Renal pelvis (tissue), 1 donor: ENCODE measurements at regions not wholly inside any gene's neighbourhood (a gene's known extent, or its start where the extent isn't known, plus 50 kb on each side); places are given as distances from the start of the nearest gene placed in this dataset.
"Not testable (repeated sequence)": the region's sequence is repeated elsewhere in the genome, so short reads cannot be mapped to it uniquely, and the experiment has no call there.

Experiments used
- DNase-seq: peaks from one replicate; pipeline ENCODE4 v3.0.0-alpha.2; 2013

DNA sequence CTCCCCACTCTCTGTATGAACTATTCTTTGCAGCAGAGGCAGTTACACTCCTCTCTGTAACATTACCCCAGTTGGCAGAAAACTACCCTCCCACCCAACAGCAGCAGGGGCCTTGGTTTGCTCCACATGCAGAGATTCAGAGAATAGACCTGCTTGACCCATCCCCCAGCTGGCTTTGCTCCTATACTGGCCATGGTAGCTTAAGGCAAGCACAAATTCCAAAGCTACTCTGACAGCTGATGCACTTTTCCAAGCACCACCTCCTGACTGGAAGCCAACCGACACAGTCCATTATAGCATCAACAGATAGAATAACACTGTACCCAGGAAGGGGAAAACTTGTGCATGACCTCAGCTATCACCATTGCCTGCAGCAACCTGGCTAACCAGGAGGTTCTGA lies 846.5 kb upstream of the NCAM2 start:
- no peak for DNase-seq

DNA sequence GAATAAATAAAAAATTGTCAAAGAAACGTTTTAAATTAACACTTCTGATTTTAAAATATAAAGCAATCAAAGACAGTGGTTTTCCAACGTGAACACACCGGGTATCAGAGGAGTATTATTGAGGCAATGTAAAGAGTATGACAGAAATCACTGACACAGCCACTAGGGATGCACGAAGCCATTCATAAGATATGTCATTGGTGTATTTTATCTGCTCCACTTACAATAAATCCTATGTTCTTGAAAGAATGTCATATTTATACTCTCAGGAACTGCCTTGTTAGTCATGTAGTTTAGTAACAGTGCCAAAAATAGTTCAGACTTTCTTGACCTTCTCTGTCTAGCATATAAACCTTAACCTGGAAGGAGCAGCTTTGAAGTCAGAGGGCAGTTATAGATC lies 835.0 kb upstream of the NCAM2 start:
- no peak for DNase-seq

DNA sequence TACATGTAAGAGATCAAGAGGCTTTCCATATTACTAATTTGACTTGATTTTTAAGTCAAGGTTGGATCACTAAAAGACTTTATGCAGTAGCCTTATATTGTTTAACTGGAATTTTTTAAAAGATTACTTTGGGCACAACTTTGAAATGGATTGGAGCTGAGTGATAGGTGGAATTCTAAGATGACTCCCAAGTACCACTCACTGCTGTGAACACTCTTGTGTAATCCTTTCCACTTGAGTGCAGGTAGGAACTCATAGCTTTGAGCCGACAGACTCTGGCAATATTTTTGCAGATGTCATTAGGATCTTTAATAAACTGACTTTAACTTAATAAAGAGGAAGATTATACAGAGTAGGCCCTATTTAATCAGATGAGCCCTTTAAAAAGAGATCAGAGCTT lies 831.1 kb upstream of the NCAM2 start:
- no peak for DNase-seq

DNA sequence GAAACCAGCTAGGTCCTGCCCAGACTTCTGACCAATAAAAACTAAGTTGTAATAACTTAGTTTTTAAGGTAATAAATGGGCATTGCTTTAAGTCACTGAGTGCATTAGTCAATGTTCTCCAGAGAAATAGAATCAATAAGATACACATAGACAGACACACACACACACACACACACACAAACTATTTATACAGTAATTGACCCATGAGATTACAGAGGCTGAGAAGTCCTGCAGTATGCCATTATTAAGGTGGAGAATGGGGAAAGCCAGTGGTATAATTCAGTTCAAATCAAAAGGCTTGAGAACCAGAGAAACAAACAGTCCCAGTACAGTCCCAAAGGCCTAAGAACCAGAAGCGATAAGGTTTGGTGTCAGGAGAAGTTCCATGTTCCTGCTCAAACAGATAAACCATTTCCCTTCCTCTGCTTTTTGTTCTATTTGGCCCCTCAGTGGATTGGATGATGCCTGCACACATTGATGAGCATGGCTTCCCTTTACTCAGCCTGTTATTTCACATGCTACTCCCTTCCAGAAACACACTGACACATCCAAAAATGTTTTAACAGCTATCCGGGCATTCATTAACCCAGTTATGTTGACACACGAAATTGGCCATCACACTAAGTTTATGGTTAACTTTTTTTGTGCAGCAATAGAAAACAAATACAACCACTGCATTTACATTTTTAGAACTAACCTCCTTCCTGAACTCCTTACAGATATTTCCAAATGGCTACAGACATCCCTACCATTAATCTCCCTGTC lies 828.2 kb upstream of the NCAM2 start:
- DNase-seq, result no peak

DNA sequence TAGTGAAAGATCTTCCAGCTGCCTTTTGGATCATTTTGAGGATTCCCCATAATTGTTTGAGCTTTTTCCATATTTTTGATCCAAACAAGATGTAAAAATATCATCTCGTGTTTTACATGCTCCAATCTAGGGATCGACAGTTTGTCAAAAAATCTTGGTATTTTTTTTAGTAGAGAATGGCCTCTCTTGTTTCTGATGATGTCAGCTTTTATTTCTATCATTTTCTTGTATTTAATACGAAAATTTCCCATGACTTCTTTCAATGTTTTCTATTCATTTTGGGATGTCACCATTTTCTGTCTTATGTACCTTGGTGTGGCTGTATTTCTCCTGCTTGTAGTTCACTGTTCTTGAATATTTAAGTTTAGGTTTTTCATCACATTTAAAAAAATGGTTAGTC lies 812.0 kb upstream of the NCAM2 start:
- DNase-seq, result no peak

DNA sequence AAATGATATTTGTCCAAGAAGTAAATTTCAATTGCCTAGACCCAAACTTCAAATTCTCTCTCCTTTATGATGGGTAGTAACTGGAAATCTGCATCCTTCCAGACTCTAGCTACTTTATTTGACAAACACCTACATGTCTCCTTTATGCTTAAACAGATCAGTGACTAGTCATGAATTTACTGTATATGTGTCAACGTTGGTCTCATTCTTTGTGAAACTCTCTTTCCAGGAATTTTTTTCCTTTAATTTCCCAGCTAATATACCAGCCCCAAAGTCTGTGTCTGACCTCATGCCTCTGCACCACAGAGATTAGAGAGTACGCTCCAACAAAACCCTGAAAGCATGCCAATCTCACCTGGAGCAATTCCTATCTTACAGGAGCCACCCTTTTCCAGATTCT lies 811.2 kb upstream of the NCAM2 start:
- DNase-seq, result no peak

DNA sequence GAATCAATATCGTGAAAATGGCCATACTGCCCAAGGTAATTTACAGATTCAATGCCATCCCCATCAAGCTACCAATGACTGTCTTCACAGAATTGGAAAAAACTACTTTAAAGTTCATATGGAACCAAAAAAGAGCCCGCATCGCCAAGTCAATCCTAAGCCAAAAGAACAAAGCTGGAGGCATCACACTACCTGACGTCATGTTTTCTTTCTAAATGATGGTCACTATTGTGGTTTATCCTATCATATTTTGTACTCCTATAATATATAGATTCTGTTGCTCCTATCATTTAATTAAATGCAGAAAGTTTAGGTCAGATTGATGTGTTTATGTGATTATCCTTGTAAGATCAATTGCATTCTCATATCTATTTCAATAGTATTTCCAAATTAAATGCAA lies 796.9 kb upstream of the NCAM2 start:
- not testable (repeated sequence) for DNase-seq

DNA sequence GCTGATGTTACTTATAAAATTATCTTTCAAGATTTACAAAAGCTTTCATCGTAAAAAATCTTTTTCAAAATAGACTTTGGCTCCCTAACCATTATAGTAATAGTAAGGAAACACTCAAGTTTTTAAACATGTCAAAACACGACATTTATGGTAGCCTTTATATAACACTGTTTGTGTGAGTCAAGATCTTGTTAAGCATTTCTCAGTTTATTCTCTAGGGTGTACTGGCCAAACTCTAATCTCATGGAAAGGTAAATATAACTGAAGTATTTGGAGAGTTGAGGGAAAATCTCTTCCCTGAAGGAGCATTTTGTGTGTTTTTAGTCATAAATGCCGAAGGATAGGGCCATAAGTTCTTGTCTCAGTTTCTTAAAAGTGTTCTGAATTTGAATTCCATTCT lies 790.9 kb upstream of the NCAM2 start:
- no peak for DNase-seq

DNA sequence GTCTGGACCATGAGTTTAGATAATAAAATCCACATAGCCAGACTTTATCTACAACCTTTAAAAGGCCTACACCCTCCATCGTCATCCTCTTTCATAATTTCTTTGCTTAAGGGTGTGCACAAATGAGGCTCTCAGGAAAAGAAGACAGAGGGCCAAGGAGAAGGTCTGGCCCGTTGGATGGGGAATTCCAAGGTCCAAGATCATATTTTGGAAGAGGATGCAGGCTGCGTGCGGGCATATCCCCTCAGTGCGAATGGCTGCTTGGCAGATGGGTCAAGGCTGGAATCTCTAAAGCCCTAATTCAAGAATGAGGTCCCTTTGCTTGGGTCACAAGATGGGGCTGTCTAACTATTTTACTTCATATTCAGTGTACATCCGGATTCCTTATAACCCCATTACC lies 782.2 kb upstream of the NCAM2 start:
- DNase-seq, result no peak

DNA sequence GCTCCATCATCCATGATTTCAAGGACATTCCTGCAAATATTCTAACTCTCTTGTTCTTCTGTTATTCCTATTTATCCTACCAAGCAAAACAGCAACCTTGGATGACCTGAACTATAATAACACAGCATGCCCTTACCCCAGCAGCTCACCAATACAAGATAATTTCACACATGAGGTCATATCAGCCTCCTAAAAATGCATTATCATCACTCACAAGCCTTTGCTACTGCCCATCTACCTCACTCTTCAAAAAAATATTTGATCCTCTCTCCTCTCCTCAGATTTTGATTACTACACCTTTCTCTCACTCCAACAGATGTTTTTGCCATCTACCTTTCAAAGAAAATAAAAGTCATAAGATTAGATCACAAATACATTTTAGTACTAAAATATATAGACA lies 777.6 kb upstream of the NCAM2 start:
- no peak for DNase-seq

DNA sequence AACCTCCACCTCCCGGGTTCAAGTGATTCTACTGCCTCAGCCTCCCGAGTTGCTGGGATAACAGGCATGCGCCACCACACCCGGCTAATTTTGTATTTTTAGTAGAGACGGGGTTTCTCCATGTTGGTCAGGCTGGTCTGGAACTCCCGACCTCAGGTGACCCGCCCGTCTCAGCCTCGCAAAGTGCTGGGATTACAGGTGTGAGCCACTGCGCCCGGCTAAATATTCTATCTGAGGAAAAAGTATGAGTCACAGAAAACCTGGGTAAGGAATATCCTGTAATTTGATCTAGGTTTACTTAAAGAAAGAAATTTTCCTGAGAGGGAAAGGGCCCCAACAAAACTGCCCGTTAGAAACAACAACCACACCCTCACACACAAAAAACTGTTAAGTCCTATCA lies 776.2 kb upstream of the NCAM2 start:
- not testable (repeated sequence) for DNase-seq

DNA sequence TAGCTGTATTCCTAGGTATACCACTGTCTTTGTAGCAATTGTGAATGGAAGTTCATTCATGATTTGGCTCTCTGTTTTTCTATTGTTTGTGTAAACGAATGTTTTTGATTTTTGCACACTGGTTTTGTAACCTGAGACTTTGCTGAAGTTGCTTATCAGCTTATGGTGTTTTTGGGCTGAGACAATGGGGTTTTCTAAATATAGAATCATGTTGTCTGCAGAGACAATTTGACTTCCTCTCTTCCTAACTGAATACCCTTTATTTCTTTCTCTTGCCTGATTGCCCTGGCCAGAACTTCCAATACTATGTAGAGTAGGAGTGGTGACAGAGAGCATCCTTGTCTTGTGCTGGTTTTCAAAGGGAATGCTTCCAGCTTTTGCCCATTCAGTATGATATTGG lies 761.6 kb upstream of the NCAM2 start:
- DNase-seq, result not testable (repeated sequence)

DNA sequence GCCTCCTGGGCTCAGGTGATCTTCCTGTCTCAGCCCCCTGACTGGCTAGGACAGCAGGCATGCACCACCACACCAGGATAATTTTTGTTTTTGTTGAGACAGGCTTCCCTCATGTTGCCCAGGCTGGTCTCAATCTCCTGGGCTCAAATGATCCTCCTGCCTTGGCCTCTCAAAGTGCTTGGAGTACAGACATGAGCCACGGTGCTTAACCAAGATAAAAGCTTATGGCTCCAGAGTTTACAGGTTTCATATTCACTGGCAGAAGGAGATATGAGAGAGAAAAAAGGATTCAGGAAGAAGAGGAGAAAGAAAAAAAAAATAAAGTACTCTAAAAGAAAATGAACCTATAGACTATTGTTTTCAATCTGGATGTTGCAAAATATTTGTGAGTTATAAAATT lies 748.8 kb upstream of the NCAM2 start:
- no peak for DNase-seq

DNA sequence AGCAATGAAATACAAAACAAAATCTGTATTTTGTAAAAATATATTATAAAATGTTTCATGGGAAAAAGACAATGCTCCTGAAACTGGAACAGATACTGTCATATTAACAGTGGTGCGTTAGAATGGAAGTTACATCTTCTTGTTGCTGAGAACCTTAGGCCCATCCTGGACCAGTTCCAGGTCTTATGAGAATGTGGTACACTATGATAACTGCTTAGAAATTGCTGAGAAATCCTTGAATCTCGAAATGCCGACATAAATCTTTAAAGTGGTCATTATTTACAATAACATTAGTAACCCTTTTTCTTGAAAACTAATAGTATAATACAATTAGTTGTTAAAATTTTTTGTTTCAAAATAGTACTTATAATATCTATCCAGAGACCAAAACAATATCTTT lies 747.9 kb upstream of the NCAM2 start:
- no peak for DNase-seq

DNA sequence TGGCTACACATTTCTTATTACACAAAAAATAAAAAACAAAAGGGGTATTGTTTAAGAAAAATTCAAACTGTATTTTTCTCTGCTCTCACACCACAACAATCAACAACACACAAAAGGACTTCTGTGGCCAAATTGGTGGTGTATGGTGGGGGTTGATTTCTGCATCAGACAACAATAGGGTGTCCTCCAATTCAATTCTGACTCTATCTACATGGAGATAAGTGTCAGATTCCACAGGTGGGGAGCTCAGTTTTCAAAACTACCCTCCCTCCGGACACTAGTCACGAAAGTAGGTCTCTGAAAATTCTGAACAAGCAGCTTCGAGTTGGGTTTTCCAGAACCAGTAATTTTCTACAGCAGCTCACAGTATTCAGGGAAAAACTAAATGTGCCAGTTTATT lies 744.9 kb upstream of the NCAM2 start:
- no peak for DNase-seq

DNA sequence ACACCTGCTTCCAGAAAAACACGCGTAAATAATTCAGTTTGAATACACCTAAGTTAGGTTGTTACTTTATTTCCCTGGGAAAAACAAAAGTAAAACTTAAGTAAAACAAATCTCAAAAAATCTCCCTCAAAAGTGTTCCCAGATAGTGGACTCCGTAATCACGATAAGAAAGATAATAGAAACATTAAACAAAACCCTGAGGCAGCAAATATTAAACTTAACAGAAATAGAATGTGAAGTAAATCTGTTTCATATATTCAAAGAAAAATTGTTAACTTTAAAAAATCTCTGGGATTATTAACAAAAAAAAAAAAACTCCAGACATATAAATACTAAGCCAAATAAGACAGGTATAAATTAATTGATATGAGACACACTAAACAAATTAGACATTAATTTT lies 743.2 kb upstream of the NCAM2 start:
- no peak for DNase-seq

DNA sequence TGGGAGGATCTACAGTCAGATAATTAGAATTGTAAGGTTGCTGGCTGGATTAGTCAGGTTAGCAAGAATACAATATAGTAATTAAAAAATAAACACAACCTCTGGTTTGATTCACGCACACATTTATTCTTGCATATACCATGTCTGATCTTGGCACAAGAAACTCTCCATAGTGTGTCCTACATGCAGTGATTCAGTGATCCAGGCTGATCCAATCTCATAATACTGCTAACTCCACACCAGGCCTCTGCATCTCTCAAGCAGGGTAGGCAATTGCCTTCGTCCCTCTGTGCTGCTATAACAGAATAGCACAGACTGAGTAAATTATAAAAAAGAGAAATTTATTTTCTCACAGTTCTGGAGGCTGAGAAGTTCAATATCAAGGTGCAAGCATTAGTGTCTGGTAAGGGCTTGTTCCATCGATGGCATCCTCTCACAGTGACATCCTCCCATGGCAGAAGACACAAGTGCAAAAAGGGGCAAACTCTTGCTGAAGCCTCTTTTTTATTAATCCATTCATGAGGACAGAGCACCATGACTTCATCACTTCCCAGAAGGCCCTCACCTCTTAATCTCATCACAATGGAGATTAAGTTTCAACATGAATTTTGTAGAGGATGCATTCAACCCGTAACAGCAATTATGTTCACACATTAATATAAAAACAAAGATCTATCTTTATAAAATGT lies 741.0 kb upstream of the NCAM2 start:
- no peak for DNase-seq

DNA sequence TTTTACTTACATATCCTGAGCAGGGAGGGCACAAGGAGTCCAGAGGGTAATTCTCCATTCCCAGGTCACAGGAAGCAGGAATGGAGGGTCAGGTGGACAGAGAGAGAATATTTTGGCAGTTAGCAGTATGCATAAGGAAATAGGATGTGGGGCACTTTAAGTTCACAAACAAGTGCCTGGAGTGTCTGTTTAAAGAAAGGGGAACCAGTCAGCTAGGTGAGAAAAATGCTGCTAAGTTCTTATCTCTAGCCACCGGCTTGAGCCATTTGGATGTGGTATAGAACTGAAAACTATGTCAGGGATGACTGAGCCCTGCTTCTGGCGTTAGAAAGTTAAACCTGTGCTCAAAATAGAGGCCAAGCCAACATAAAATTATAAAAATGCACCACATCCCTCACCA lies 739.7 kb upstream of the NCAM2 start:
- DNase-seq, result no peak

DNA sequence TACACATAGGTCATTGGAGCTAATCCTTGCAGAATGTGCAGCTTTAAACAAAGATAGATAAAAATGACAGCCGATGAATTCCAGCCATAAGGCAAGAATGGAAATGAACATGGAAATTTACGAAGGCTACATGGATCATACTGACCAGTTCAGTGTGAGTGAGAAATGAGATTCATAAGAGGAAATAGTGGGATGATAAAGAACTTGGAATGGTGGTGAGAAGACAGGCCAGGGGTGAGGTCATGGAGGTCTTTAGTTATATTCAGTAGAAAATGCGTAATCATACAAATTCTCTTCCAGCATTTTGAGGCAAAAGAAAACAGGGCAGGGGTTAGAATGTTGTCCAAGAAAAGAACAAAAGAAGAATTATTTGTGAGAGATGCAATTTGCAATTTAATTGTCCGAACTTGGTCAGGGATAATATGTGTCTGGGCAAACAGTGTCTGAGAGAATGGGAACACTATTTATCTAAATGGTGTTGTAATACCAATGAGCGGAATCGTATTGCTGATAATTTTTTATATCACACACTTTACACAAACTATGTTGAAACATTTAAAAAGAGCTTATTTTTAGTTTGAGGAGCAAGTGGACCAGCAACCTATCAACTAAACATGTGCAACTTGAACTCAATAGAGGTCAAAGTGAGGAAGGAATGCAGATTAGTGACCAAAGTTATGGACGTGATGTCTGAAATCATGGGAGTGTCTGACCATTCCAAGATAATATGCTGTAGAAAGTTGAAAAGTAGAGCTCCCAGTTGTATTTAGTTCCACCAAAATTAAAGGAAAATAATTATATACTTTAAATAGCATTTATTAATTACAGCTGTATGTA lies 739.0 kb upstream of the NCAM2 start:
- DNase-seq, result no peak

DNA sequence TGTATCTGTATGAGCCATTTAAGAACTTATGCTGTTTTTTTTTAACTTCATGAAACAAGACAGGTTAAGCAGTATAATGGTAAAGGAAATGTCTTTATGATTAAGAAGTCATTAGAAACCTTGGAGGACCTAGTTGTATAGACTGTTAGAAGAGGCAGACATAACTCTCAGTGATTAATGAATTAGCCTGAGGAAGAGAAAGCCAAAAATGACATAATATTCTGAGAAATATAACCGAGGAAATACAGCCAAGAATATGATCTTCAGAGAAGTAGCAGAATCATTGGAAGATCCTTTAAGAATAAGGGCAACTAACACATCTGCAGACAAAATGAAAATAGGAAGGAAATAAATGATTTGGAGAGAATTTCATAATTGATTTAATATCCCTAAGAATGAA lies 738.1 kb upstream of the NCAM2 start:
- DNase-seq, result no peak

DNA sequence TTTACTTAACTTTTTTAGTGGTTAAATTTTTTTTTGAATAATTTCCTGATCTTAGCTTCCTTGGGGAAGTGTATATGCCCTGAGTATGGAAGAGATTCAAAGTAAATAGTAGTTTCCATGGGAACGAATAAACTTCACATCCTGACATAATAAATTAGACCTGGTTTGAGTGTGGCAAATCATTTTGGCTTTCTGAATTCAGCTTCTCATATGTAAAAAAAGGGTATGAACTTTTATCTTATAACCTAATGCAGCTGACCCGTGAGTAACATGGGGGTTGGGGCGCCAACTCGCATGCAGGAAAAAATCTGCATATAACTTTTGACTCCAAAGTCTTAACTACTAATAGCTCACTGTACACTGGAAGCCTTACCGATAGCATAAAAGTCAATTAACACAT lies 736.8 kb upstream of the NCAM2 start:
- DNase-seq, result no peak

DNA sequence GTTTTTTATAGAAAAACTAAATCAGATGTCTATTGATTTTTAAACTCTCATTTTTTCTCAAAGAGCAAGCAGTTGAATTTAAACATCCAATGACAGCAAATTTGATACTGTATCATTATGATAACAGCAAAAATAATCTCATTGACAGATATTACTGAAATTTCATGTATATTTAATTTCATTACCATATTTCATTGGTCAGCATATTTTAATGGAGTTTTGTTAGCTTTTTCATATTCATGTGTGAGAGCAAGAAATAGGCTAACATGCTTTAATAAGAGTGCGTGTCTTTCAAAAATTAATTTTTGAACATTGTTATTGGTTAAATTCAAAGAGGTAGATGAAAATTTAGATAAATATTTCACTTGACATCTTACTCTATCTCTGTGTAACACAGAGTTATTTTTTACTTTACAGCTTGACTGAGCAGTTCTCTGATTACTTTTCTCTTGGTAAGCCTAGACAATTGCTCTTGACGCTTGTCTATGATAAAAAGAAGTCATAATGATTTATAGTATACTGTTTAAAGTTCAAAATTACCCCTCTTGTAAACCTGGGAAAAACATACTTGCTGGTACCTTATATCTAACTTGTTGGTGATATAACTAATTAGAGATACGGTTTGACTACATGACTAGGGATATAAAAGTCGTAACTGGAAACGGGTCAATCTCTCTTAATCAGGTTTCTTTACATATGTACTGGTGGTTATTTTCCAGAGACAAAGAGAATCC lies 732.3 kb upstream of the NCAM2 start:
- no peak for DNase-seq

DNA sequence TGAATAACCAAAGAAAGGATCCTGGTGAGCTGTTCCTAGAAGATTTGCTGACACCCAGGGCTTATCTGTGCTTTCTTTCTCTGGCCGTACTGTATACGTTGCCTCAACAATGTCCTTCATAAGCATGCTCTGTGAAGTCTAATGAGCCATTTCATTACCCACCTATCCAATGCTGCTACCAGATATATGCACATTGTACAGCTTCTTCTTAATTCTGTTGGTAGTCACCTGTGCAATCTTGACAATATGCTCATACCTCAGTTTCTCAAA lies 731.8 kb upstream of the NCAM2 start:
- no peak for DNase-seq
